Retinal pigment epithelial cell (primary cell): ENCODE measurements at regions not wholly inside any gene's neighbourhood (a gene's known extent, or its start where the extent isn't known, plus 50 kb on each side); places are given as distances from the start of the nearest gene placed in this dataset.

ENCODE experiments used
- DNase-seq: peaks from one replicate; pipeline ENCODE4 v3.0.0-alpha.2; 2010; ENCODE audit warnings: low read depth
- H3K4me3 ChIP-seq: 2 replicates; pipeline ENCODE4 v1.5.1; 2011; ENCODE audit warnings: mild to moderate bottlenecking, low read length, control low read depth, moderate library complexity
- CTCF ChIP-seq: conservative IDR thresholded peaks from 2 replicates; pipeline ENCODE4 v1.5.1; 2011; ENCODE audit warnings: low read depth, low read length, control low read depth, inconsistent platforms

GRCh38 chr6:72533606-72534005 is 88.3 kb upstream of the KCNQ5 start:
- TF ChIP-seq CTCF, result no peak
- H3K4me3 ChIP-seq, result no peak overlapping the region
- no peak for DNase-seq

DNA sequence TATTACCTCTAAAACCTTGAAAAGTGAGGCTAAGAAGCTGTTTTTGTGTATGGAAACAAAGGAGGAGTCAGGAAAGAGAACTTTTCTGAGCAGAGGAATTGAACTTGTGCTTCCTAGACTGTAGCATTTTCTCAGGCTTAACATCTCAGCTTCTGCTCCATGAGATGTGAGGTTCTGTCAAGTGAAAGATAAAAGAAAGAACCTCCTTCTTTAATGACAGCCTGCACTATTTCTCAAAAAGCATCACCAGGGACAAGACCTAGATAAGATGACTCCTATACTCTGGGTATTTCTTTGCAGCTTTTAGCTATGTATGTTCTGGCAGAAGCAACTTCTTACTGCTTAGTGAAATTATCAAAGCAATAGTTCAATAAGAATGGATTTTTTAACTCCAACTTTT is 87.6 kb upstream of the KCNQ5 start:
- H3K4me3 ChIP-seq, result no peak overlapping the region
- no peak for DNase-seq
- TF ChIP-seq CTCF, result no peak

DNA sequence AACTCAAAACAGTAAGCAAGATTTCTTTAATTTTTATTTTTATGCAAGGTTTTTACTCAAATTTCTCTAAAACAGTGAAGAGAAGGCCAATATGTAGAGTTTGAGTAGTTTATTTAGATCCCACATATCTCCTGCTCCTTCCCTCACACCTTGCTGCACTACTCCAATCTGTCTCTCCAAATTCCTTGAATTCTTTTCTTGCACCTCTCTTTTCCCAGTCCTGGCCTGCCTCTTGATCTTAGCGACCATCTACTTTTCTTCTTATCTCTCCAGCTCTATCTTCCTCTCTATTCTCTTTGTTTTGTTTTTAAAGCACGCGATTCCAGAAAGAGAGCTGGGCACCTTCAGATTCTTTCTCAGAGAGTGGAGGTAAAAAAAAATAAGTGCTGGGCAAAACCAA is 86.7 kb upstream of the KCNQ5 start:
- H3K4me3 ChIP-seq, result no peak overlapping the region
- DNase-seq, result no peak
- TF ChIP-seq CTCF, result no peak

- no peak for DNase-seq
- TF ChIP-seq CTCF, result no peak
- no peak overlapping the region for H3K4me3 ChIP-seq
Observed at GRCh38 chr6:72547020-72547419, 74.8 kb upstream of the KCNQ5 start.

- DNase-seq, result no peak
- no peak for TF ChIP-seq CTCF
Observed at GRCh38 chr6:72551470-72551869, 70.4 kb upstream of the KCNQ5 start.

DNA sequence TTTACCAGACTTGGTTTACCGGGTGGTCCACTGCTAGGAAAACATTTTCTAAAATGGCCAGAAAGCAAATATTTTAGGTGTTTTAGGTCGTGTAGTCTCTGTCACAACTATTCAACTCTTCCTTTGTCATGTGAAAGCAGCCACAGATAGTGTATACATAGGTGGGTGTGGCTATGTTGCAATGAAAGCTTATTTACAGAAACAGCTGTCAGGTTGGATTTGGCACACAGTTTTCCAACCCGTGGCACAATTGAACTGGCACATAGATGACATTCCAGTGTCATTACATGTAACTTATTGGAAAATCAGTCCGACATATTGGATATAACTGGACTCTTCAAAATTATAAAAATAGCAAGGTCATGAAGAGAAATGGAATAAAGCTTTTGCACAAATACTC is 68.9 kb upstream of the KCNQ5 start:
- no peak overlapping the region for H3K4me3 ChIP-seq
- no peak for TF ChIP-seq CTCF

More at GRCh38 chr6:72551470-72551869, 70.4 kb upstream of the KCNQ5 start:
- no peak overlapping the region for H3K4me3 ChIP-seq

DNA sequence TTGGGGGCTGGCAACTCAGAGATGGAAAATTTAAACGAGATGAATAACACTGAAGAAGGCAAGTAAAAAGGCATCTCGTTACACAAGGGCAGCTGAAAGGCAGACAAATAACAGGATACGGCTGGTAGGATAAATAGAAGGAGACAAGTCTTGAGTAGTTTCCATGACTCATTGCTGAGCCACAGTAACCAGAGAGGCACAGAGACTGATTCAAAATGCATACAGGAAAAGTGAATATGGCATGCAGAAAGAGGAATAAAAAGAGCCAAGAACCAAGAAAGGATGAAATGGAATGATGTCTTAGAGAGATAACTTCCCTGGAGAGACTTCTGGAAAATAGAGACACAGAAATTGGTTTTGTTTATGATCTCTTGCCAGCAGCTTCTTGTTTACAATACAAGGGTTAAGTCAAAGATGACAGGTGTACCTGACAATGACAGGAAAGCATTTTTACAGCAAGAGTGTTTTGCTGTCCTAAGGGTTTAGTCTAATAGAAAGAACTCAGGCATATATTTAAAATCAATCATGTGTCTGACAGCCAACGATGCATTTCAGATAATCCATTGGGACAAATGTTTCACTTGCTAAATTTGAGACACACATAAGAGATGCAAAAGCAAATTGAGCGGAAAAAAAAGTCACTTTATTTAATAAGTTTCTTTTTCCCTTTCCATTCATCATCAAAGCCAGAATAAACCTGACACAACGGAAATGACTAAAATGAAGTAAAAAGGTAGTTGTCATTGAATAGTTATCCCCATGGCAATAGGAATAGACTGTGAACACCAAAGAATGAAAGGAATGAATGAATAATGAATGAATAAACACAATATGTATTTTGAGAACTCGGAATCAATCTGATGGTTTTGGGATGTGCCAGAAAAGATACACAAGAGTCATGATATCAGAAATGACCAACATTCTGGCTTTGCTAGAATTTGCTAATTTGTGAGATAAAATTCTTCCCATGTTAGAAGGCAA is 68.0 kb upstream of the KCNQ5 start:
- H3K4me3 ChIP-seq, result no peak overlapping the region
- DNase-seq, result peak; percentile 51
- no peak for TF ChIP-seq CTCF

More for the DNA sequence above, 68.9 kb upstream of the KCNQ5 start:
- no peak for DNase-seq
